HFFc6 (cell line): ENCODE measurements at regions not wholly inside any gene's neighbourhood (a gene's known extent, or its start where the extent isn't known, plus 50 kb on each side); places are given as distances from the start of the nearest gene placed in this dataset.
A peak's percentile ranks its signal among the peaks of the same experiment; 100 is the strongest.

Experiments
- DNase-seq: peaks from one replicate; pipeline ENCODE4 v3.0.0-alpha.2; 2018
- H3K27ac Mint-ChIP-seq: 2 replicates; pipeline ENCODE4 v1.8.0; 2020; ENCODE audit warnings: mild to moderate bottlenecking, mixed read lengths
- H3K27me3 Mint-ChIP-seq: 2 replicates; pipeline ENCODE4 v1.8.0; 2021; ENCODE audit warnings: mild to moderate bottlenecking, moderate library complexity, mixed read lengths; ENCODE audit not compliant: insufficient read depth
- H3K36me3 Mint-ChIP-seq: 2 replicates; pipeline ENCODE4 v1.8.0; 2021; ENCODE audit warnings: low read depth, mixed read lengths
- H3K4me1 Mint-ChIP-seq: 2 replicates; pipeline ENCODE4 v1.8.0; 2020; ENCODE audit warnings: low read depth, mixed read lengths
- H3K4me3 Mint-ChIP-seq: 2 replicates; pipeline ENCODE4 v1.8.0; 2020; ENCODE audit warnings: mild to moderate bottlenecking, moderate library complexity, mixed read lengths
- H3K9me3 Mint-ChIP-seq: 2 replicates; pipeline ENCODE4 v1.8.0; 2020; ENCODE audit warnings: mild to moderate bottlenecking, mixed read lengths
- CTCF ChIP-seq: fragments of 200-600 bp; sonication (generic); IDR thresholded peaks from 2 replicates; pipeline ENCODE4 v1.5.0; 2021; ENCODE audit warnings: antibody characterized with exemption, mild to moderate bottlenecking

GRCh38 chr20:19928328-19929011 is 88.7 kb upstream of the NAA20 start:
- no peaks in the 10 kb centered on the region for H3K9me3 Mint-ChIP-seq
- no peak for DNase-seq
- peaks cover 1% of the 10 kb centered on the region for H3K27me3 Mint-ChIP-seq
- H3K27ac Mint-ChIP-seq: no peak overlapping the region; the same call in 1 of the 2 replicates
- peaks cover 26% of the 10 kb centered on the region for H3K4me1 Mint-ChIP-seq
- TF ChIP-seq CTCF: no peak
- no peaks in the 10 kb centered on the region for H3K36me3 Mint-ChIP-seq
- no peak overlapping the region for H3K4me3 Mint-ChIP-seq

- no peak for TF ChIP-seq CTCF
- no peaks in the 10 kb centered on the region for H3K36me3 Mint-ChIP-seq
- H3K27me3 Mint-ChIP-seq: peaks cover 1% of the 10 kb centered on the region
- no peak overlapping the region for H3K4me3 Mint-ChIP-seq
- no peaks in the 10 kb centered on the region for H3K9me3 Mint-ChIP-seq
- no peak for DNase-seq
- no peak overlapping the region for H3K27ac Mint-ChIP-seq
- H3K4me1 Mint-ChIP-seq: peaks cover 27% of the 10 kb centered on the region
Measured at GRCh38 chr20:19929012-19929360, 88.2 kb upstream of the NAA20 start.

GRCh38 chr20:19929481-19930145 is 87.5 kb upstream of the NAA20 start:
- Mint-ChIP-seq H3K4me1 (peaks cover 27% of the 10 kb centered on the region), H3K27ac (no peak overlapping the region), H3K36me3 (no peaks in the 10 kb centered on the region), H3K4me3 (no peak overlapping the region), H3K27me3 (peaks cover 1% of the 10 kb centered on the region), H3K9me3 (no peaks in the 10 kb centered on the region)
- no peak for DNase-seq
- no peak for TF ChIP-seq CTCF

GRCh38 chr20:19930426-19930825 is 86.7 kb upstream of the NAA20 start:
- Mint-ChIP-seq H3K4me3 (no peak overlapping the region), H3K27me3 (peaks cover 1% of the 10 kb centered on the region), H3K9me3 (no peaks in the 10 kb centered on the region), H3K27ac (no peak overlapping the region), H3K36me3 (0 out of 2 replicates have a peak, but pooled peaks cover 4% of the 10 kb centered on the region), H3K4me1 (peaks cover 32% of the 10 kb centered on the region)
- no peak for TF ChIP-seq CTCF
- no peak for DNase-seq

- Mint-ChIP-seq H3K27me3 (peaks cover 1% of the 10 kb centered on the region), H3K4me3 (peak overlapping the region; percentile 53), H3K27ac (peak overlapping the region; percentile 84), H3K4me1 (peaks cover 32% of the 10 kb centered on the region), H3K36me3 (0 out of 2 replicates have a peak, but pooled peaks cover 5% of the 10 kb centered on the region), H3K9me3 (no peaks in the 10 kb centered on the region)
- peak; percentile 81 for DNase-seq
- TF ChIP-seq CTCF: peak; percentile 19; the same call in 1 of the 2 replicates
Measured at GRCh38 chr20:19932170-19932667, 84.9 kb upstream of the NAA20 start.
